Gastroesophageal sphincter (tissue), 4 donors: ENCODE measurements at regions not wholly inside any gene's neighbourhood (a gene's known extent, or its start where the extent isn't known, plus 50 kb on each side); places are given as distances from the start of the nearest gene placed in this dataset.

Source experiments
- ATAC-seq: fragments of 150-250 bp; one replicate; pipeline ENCODE4 v1.9.1; 2016; ENCODE audit warnings: mild to moderate bottlenecking, moderate library complexity
- H3K27ac ChIP-seq, 4 donors: fragments of 200-600 bp; sonication (generic) in 3 of 4; 1 replicate in 3 of 4; 2 replicates in 1 of 4; pipeline ENCODE4 v1.5.1; 2016 to 2019
- H3K27me3 ChIP-seq: fragments of 200-600 bp; sonication (generic); one replicate; pipeline ENCODE4 v1.5.1; 2019
- H3K36me3 ChIP-seq, 2 donors: fragments of 200-600 bp; sonication (generic); one replicate each; pipeline ENCODE4 v1.5.1; 2019; ENCODE audit warnings: control low read depth in 1 of 2
- H3K4me1 ChIP-seq, 3 donors: fragments of 200-600 bp; sonication (generic); 1 replicate in 2 of 3; 2 replicates in 1 of 3; pipeline ENCODE4 v1.5.1; 2016 to 2019; ENCODE audit warnings: control low read depth in 2 of 3
- H3K4me3 ChIP-seq, 2 donors: fragments of 200-600 bp; sonication (generic); one replicate each; pipeline ENCODE4 v1.5.1; 2019; ENCODE audit warnings: mild to moderate bottlenecking in 1 of 2, moderate library complexity in 1 of 2
- H3K9me3 ChIP-seq, 3 donors: fragments of 200-600 bp; sonication (generic); one replicate each; pipeline ENCODE4 v1.5.1; 2017 to 2019; ENCODE audit warnings: control low read depth in 2 of 3
- EP300 ChIP-seq: sonication (generic); formaldehyde crosslinking; IDR thresholded peaks from one replicate; pipeline ENCODE4 v1.6.1; 2017; ENCODE audit warnings: antibody characterized with exemption, mild to moderate bottlenecking
- POLR2A ChIP-seq, 2 donors: fragments of 450-650 bp; IDR thresholded peaks; one replicate each; pipeline ENCODE4 v1.6.1; 2017; ENCODE audit warnings: antibody characterized with exemption in 2 of 2, mild to moderate bottlenecking in 2 of 2, moderate library complexity in 1 of 2
- POLR2AphosphoS5 ChIP-seq: sonication (generic); formaldehyde crosslinking; IDR thresholded peaks from one replicate; pipeline ENCODE4 v1.6.1; 2017; ENCODE audit warnings: antibody characterized with exemption
- WGBS, 2 donors: methylation state at CpG; one replicate each; pipeline ENCODE4 v1.1.5; 2018; ENCODE audit warnings: low coverage in 1 of 2; 5-methylcytosine and 5-hydroxymethylcytosine counted together
- TF ChIP-seq, protein P1 (sequence below), 4 experiments: fragments of 200-600 bp in 2 of 4; fragments of 450-650 bp in 2 of 4; sonication (generic) in 1 of 4; IDR thresholded peaks; one replicate each; pipeline ENCODE4 v1.5.1; 2017 to 2019; ENCODE audit warnings: antibody characterized with exemption in 4 of 4, mild to moderate bottlenecking in 2 of 4, moderate library complexity in 2 of 4

DNA sequence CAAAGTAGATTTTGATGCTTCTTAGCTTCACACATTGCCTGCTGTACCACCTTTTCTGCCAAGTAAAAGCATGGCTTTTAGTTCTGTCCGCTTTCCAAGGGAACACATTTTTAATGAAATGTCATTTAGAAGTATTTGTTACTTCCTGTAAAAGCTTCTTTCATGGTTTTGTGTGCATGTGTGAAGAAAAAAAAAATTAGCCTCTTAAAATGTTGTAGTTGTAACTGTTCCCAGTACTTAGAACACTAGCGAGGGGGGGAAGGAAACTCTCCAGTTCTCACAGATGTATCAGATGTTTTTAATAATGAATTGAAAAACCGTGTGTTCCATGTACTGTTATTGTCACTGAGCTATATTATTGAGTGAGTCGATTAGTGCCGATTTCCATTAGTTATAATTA is 568.3 kb upstream of the ADGRL2 start:
- WGBS, 2 donors, result 14 to 35% methylated on average over 5 of the region's 5 CpGs
- no peaks in the 10 kb centered on the region for H3K36me3 ChIP-seq
- H3K4me3 ChIP-seq, result no peak overlapping the region
- no peak for ATAC-seq
- H3K27me3 ChIP-seq, result no peaks in the 10 kb centered on the region
- no peak overlapping the region for H3K27ac ChIP-seq
- H3K9me3 ChIP-seq, result no peaks in the 10 kb centered on the region
- TF ChIP-seq POLR2AphosphoS5, result no peak
- no peak for TF ChIP-seq EP300
- TF ChIP-seq POLR2A (IDR thresholded peaks at IDR 0.05), result no peak
- TF ChIP-seq, protein P1, sequence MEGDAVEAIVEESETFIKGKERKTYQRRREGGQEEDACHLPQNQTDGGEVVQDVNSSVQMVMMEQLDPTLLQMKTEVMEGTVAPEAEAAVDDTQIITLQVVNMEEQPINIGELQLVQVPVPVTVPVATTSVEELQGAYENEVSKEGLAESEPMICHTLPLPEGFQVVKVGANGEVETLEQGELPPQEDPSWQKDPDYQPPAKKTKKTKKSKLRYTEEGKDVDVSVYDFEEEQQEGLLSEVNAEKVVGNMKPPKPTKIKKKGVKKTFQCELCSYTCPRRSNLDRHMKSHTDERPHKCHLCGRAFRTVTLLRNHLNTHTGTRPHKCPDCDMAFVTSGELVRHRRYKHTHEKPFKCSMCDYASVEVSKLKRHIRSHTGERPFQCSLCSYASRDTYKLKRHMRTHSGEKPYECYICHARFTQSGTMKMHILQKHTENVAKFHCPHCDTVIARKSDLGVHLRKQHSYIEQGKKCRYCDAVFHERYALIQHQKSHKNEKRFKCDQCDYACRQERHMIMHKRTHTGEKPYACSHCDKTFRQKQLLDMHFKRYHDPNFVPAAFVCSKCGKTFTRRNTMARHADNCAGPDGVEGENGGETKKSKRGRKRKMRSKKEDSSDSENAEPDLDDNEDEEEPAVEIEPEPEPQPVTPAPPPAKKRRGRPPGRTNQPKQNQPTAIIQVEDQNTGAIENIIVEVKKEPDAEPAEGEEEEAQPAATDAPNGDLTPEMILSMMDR (IDR thresholded peaks at IDR 0.05), result no peak
- peaks cover 0 to 22% (median 0%) of the 10 kb centered on the region in 3 donors for H3K4me1 ChIP-seq

DNA sequence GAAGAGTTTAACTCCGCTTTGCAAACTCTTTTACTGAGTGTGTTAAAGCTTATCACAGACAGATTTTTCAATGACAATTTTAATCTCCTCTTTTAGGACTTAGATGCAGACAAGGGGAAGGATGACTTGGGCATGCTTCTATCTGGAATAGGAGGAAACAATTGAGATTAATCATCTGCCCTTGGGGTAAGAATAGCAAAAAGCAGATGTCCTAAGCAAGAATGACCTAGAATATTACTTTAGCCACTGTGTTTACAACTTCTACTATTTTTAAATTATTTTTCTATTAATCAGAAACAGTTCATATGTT is 569.0 kb upstream of the ADGRL2 start:
- WGBS, 2 donors, result 33 to 50% methylated on average over 1 of the region's 1 CpG
- H3K27me3 ChIP-seq, result no peaks in the 10 kb centered on the region
- no peak for ATAC-seq
- no peak overlapping the region for H3K27ac ChIP-seq
- H3K4me3 ChIP-seq, result no peak overlapping the region
- no peaks in the 10 kb centered on the region for H3K9me3 ChIP-seq
- no peaks in the 10 kb centered on the region for H3K36me3 ChIP-seq
- TF ChIP-seq POLR2A (IDR thresholded peaks at IDR 0.05) (no peak), EP300 (no peak), POLR2AphosphoS5 (no peak)
- TF ChIP-seq, protein P1 (IDR thresholded peaks at IDR 0.05), result no peak
- H3K4me1 ChIP-seq, result peaks cover 0 to 22% (median 0%) of the 10 kb centered on the region in 3 donors

DNA sequence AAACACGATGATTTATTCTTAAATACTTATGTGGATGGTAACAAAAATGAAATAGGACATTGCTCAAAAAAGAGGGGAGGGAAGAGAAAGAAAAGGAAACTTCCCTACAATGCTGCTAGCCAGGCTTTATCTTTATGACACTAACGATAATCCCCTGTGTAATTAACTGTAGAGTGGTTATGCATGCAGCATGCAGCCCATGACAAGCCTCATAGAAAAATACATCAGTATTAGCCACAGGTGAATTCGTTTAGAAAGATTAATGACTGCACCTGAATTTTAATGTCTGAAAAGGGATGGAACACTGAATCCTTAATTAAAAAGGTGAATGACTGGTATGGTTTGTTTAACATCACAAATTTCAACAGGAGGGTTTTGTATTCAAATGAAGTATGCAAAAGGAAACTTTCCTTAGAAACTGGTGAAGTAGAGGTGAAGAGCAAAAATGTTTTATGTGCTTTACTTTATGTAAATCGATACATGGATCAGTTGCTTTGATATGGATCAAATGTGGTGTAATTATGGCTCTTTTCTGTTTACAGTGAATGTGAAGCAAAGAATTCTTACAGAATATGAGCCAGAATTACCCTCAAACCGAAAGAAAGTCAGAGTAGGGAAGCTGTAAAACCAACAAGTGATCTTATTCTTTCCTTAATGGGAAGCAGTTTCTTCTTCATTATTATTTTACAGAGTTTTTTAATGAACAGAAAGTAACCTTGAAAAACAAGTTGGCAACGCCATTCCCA is 569.6 kb upstream of the ADGRL2 start:
- no peaks in the 10 kb centered on the region for H3K9me3 ChIP-seq
- H3K36me3 ChIP-seq, result no peaks in the 10 kb centered on the region
- no peaks in the 10 kb centered on the region for H3K27me3 ChIP-seq
- H3K4me1 ChIP-seq, result peaks cover 0 to 22% (median 0%) of the 10 kb centered on the region in 3 donors
- WGBS, 2 donors, result 49 to 57% methylated on average over 6 of the region's 6 CpGs
- no peak for ATAC-seq
- no peak overlapping the region for H3K27ac ChIP-seq
- TF ChIP-seq EP300 (no peak), POLR2AphosphoS5 (no peak), POLR2A (IDR thresholded peaks at IDR 0.05) (no peak)
- TF ChIP-seq, protein P1 (IDR thresholded peaks at IDR 0.05), result no peak
- no peak overlapping the region for H3K4me3 ChIP-seq

DNA sequence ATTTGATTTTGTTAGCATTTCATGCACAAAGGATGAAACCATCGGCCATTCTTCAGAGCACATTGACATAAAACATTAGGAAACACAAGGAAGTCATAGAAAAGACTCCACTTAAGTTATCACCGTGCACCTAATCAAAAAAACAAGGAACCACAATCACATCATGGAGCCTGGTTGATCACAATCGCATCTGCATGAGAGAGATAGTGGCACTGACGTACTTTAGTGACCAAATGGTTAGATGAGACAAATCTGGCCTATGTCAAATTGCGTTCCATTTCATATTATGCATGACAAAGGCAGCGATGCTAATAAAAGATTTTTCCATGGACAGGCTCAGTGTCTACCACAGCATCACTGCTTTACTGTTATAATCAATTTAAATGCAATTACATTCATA is 571.8 kb upstream of the ADGRL2 start:
- no peak for TF ChIP-seq POLR2A (IDR thresholded peaks at IDR 0.05)
- ATAC-seq, result no peak
- no peak overlapping the region for H3K4me3 ChIP-seq
- H3K27me3 ChIP-seq, result no peaks in the 10 kb centered on the region
- no peaks in the 10 kb centered on the region for H3K9me3 ChIP-seq
- H3K4me1 ChIP-seq, result peaks cover 0 to 22% (median 0%) of the 10 kb centered on the region in 3 donors
- 71 to 80% methylated on average over 4 to 6 of the region's 6 CpGs for WGBS, 2 donors
- H3K36me3 ChIP-seq, result no peaks in the 10 kb centered on the region
- no peak overlapping the region for H3K27ac ChIP-seq

DNA sequence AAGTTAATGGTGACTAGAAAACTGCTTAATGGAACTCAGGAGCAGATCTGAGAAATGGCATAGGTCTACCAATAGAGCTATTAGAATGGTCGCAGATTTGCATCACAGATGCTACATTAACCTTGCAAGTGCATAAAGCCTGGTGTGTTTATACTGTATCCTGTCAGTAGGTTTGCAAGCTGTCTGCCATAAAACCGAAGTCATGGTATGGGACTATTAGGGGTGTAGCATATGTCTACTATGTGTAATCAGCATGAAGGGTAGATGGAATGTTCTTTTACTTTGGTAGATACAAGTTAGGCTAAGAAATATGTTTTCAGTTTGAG is 574.2 kb upstream of the ADGRL2 start:
- 83 to 92% methylated on average over 2 of the region's 2 CpGs for WGBS, 2 donors
- Histone ChIP-seq H3K4me3 (no peak overlapping the region), H3K27me3 (no peaks in the 10 kb centered on the region), H3K4me1 (peaks cover 0 to 4% (median 0%) of the 10 kb centered on the region in 3 donors), H3K27ac (no peak overlapping the region), H3K9me3 (no peaks in the 10 kb centered on the region), H3K36me3 (no peaks in the 10 kb centered on the region)
- TF ChIP-seq EP300 (no peak), POLR2A (IDR thresholded peaks at IDR 0.05) (no peak), POLR2AphosphoS5 (no peak)
- TF ChIP-seq, protein P1 (IDR thresholded peaks at IDR 0.05), result no peak
- no peak for ATAC-seq
